ENCODE measurements at regions not wholly inside any gene's neighbourhood (a gene's known extent, or its start where the extent isn't known, plus 50 kb on each side); places are given as distances from the start of the nearest gene placed in this dataset.

GRCh38 chr7:156119771-156120170 lies 307.5 kb upstream of the SHH start:
- H3F3A ChIP-seq (ENCODE audit: control insufficient read depth, insufficient read depth): no peaks in the 10 kb centered on the region
- no peaks in the 10 kb centered on the region for H3K27me3 ChIP-seq (ENCODE audit: control insufficient read depth, low read length)
- no peak overlapping the region for H3K4me3 ChIP-seq (ENCODE audit: low read length)
- H3K36me3 ChIP-seq (ENCODE audit: control insufficient read depth, low read length): no peaks in the 10 kb centered on the region
- H3K27ac ChIP-seq (ENCODE audit: low read depth, low read length): no peak overlapping the region
- TF ChIP-seq EZH2phosphoT487 (IDR thresholded peaks at IDR 0.05; ENCODE audit: borderline replicate concordance, low read length) (no peak), CTCF (IDR thresholded peaks at IDR 0.05; ENCODE audit: low read depth, low read length, poor library complexity, severe bottlenecking) (no peak)
- no peak overlapping the region for H3K4me2 ChIP-seq (ENCODE audit: low read length)
- no peaks in the 10 kb centered on the region for H3K79me2 ChIP-seq (ENCODE audit: control insufficient read depth, low read length)
- H3K9me3 ChIP-seq (ENCODE audit: control insufficient read depth, insufficient read depth, low read length): no peaks in the 10 kb centered on the region
- H4K20me1 ChIP-seq (ENCODE audit: control insufficient read depth, insufficient read depth, low read depth, low read length): no peaks in the 10 kb centered on the region
- no peaks in the 10 kb centered on the region for H3K4me1 ChIP-seq (ENCODE audit: control insufficient read depth, low read length)
- H3K9me2 ChIP-seq (replicated peaks; ENCODE audit: control insufficient read depth, low read length): no peaks in the 10 kb centered on the region

GRCh38 chr7:156118248-156118645 lies 306.0 kb upstream of the SHH start:
- no peaks in the 10 kb centered on the region for H3K27me3 ChIP-seq (ENCODE audit: control insufficient read depth, low read length)
- TF ChIP-seq EZH2phosphoT487 (IDR thresholded peaks at IDR 0.05; ENCODE audit: borderline replicate concordance, low read length) (no peak), CTCF (IDR thresholded peaks at IDR 0.05; ENCODE audit: low read depth, low read length, poor library complexity, severe bottlenecking) (no peak)

GRCh38 chr7:156117542-156118247 lies 305.4 kb upstream of the SHH start:
- no peaks in the 10 kb centered on the region for H3K36me3 ChIP-seq (ENCODE audit: control insufficient read depth, low read length)
- no peaks in the 10 kb centered on the region for H3K9me2 ChIP-seq (replicated peaks; ENCODE audit: control insufficient read depth, low read length)
- no peaks in the 10 kb centered on the region for H3K79me2 ChIP-seq (ENCODE audit: control insufficient read depth, low read length)
- no peak overlapping the region for H3K4me3 ChIP-seq (ENCODE audit: low read length)
- no peak for TF ChIP-seq EZH2phosphoT487 (IDR thresholded peaks at IDR 0.05; ENCODE audit: borderline replicate concordance, low read length)
- TF ChIP-seq CTCF (IDR thresholded peaks at IDR 0.05; ENCODE audit: low read depth, low read length, poor library complexity, severe bottlenecking): no peak
- H3F3A ChIP-seq (ENCODE audit: control insufficient read depth, insufficient read depth): no peaks in the 10 kb centered on the region
- H3K27me3 ChIP-seq (ENCODE audit: control insufficient read depth, low read length): no peaks in the 10 kb centered on the region
- H4K20me1 ChIP-seq (ENCODE audit: control insufficient read depth, insufficient read depth, low read depth, low read length): no peaks in the 10 kb centered on the region
- H3K9me3 ChIP-seq (ENCODE audit: control insufficient read depth, insufficient read depth, low read length): no peaks in the 10 kb centered on the region
- no peaks in the 10 kb centered on the region for H3K4me1 ChIP-seq (ENCODE audit: control insufficient read depth, low read length)
- no peak overlapping the region for H3K27ac ChIP-seq (ENCODE audit: low read depth, low read length)
- H3K4me2 ChIP-seq (ENCODE audit: low read length): no peak overlapping the region

More at GRCh38 chr7:156118248-156118645, 306.0 kb upstream of the SHH start:
- H3K27ac ChIP-seq (ENCODE audit: low read depth, low read length): no peak overlapping the region
- no peaks in the 10 kb centered on the region for H4K20me1 ChIP-seq (ENCODE audit: control insufficient read depth, insufficient read depth, low read depth, low read length)
- H3K9me2 ChIP-seq (replicated peaks; ENCODE audit: control insufficient read depth, low read length): no peaks in the 10 kb centered on the region
- H3K4me3 ChIP-seq (ENCODE audit: low read length): no peak overlapping the region
- H3K4me1 ChIP-seq (ENCODE audit: control insufficient read depth, low read length): no peaks in the 10 kb centered on the region
- H3K9me3 ChIP-seq (ENCODE audit: control insufficient read depth, insufficient read depth, low read length): no peaks in the 10 kb centered on the region
- H3K4me2 ChIP-seq (ENCODE audit: low read length): no peak overlapping the region
- H3K79me2 ChIP-seq (ENCODE audit: control insufficient read depth, low read length): no peaks in the 10 kb centered on the region
- no peaks in the 10 kb centered on the region for H3K36me3 ChIP-seq (ENCODE audit: control insufficient read depth, low read length)
- no peaks in the 10 kb centered on the region for H3F3A ChIP-seq (ENCODE audit: control insufficient read depth, insufficient read depth)

All from DOHH2 (cell line).